T-helper 1 cell (primary cell): ENCODE measurements at regions not wholly inside any gene's neighbourhood (a gene's known extent, or its start where the extent isn't known, plus 50 kb on each side); places are given as distances from the start of the nearest gene placed in this dataset.
"Not testable (repeated sequence)": the region's sequence is repeated elsewhere in the genome, so short reads cannot be mapped to it uniquely, and the experiment has no call there.

Source experiments
- DNase-seq, 5 donors: peaks; one replicate each; pipeline ENCODE4 v3.0.0-alpha.2; 2012 to 2020

- DNase-seq: no peak
These were observed 294.2 kb upstream of the SYNCRIP start for GRCh38 chr6:85936916-85937315.

GRCh38 chr6:85923013-85923430 lies 280.3 kb upstream of the SYNCRIP start:
- DNase-seq: peak in 1 of 5 donors; percentile 5

- DNase-seq: no peak
These were observed 278.1 kb upstream of the SYNCRIP start for GRCh38 chr6:85920782-85921181.

- no peak for DNase-seq
These were observed 274.8 kb upstream of the SYNCRIP start for GRCh38 chr6:85917522-85917921.

GRCh38 chr6:85913001-85913400 lies 270.3 kb upstream of the SYNCRIP start:
- no peak for DNase-seq

GRCh38 chr6:85912582-85912981 lies 269.9 kb upstream of the SYNCRIP start:
- no peak for DNase-seq

GRCh38 chr6:85911067-85911466 lies 268.4 kb upstream of the SYNCRIP start:
- DNase-seq: no peak

- not testable (repeated sequence) for DNase-seq
These were observed 265.4 kb upstream of the SYNCRIP start for GRCh38 chr6:85908120-85908519.

GRCh38 chr6:85892346-85892745 lies 249.7 kb upstream of the SYNCRIP start:
- DNase-seq: no peak

- DNase-seq: no peak
These were observed 244.8 kb upstream of the SYNCRIP start for GRCh38 chr6:85887461-85887860.

- DNase-seq: no peak
These were observed 226.0 kb upstream of the SYNCRIP start for GRCh38 chr6:85868685-85869084.

GRCh38 chr6:85867595-85867994 lies 224.9 kb upstream of the SYNCRIP start:
- no peak for DNase-seq

GRCh38 chr6:85866758-85867401 lies 224.2 kb upstream of the SYNCRIP start:
- no peak for DNase-seq

- no peak for DNase-seq
These were observed 223.7 kb upstream of the SYNCRIP start for GRCh38 chr6:85866370-85866730.

- no peak for DNase-seq
These were observed 223.0 kb upstream of the SYNCRIP start for GRCh38 chr6:85865420-85866369.

- no peak for DNase-seq
These were observed 222.0 kb upstream of the SYNCRIP start for GRCh38 chr6:85864453-85865401.

GRCh38 chr6:85856235-85856634 lies 213.5 kb upstream of the SYNCRIP start:
- no peak for DNase-seq

- not testable (repeated sequence) for DNase-seq
These were observed 195.8 kb upstream of the SYNCRIP start for GRCh38 chr6:85838351-85839119.

GRCh38 chr6:85828973-85829372 lies 186.3 kb upstream of the SYNCRIP start:
- no peak for DNase-seq

- no peak for DNase-seq
These were observed 184.3 kb upstream of the SYNCRIP start for GRCh38 chr6:85826997-85827396.

GRCh38 chr6:85824329-85824728 lies 181.6 kb upstream of the SYNCRIP start:
- no peak for DNase-seq

GRCh38 chr6:85810558-85810957 lies 167.9 kb upstream of the SYNCRIP start:
- DNase-seq: no peak
